ENCODE measurements at regions not wholly inside any gene's neighbourhood (a gene's known extent, or its start where the extent isn't known, plus 50 kb on each side); places are given as distances from the start of the nearest gene placed in this dataset.

DNA sequence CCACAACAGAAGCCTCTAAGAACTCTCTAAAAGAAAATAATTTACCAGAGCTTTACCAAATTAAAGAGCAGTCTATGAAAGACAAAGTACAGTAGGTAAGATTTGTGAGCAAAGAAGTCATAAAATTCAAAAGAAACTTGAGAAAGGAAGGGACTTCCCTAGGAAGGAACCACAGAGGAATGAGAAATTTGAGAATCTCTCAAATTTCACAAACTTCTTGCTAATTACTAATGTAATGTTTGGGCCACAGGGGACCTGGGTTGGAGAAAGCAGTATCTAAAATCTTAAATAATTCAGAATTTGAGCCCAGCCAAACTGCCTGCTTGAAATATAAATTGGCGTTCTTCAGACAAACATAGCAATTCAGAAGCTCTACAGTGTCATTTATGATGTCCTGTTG lies 225.0 kb upstream of the PRR16 start:
- TF ChIP-seq, protein P1, sequence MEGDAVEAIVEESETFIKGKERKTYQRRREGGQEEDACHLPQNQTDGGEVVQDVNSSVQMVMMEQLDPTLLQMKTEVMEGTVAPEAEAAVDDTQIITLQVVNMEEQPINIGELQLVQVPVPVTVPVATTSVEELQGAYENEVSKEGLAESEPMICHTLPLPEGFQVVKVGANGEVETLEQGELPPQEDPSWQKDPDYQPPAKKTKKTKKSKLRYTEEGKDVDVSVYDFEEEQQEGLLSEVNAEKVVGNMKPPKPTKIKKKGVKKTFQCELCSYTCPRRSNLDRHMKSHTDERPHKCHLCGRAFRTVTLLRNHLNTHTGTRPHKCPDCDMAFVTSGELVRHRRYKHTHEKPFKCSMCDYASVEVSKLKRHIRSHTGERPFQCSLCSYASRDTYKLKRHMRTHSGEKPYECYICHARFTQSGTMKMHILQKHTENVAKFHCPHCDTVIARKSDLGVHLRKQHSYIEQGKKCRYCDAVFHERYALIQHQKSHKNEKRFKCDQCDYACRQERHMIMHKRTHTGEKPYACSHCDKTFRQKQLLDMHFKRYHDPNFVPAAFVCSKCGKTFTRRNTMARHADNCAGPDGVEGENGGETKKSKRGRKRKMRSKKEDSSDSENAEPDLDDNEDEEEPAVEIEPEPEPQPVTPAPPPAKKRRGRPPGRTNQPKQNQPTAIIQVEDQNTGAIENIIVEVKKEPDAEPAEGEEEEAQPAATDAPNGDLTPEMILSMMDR (IDR thresholded peaks at IDR 0.05), result no peak
- no peak for TF ChIP-seq POLR2A (IDR thresholded peaks at IDR 0.05)
- no peak for TF ChIP-seq EP300 (IDR thresholded peaks at IDR 0.05)
